ENCODE measurements at regions not wholly inside any gene's neighbourhood (a gene's known extent, or its start where the extent isn't known, plus 50 kb on each side); places are given as distances from the start of the nearest gene placed in this dataset.

DNA sequence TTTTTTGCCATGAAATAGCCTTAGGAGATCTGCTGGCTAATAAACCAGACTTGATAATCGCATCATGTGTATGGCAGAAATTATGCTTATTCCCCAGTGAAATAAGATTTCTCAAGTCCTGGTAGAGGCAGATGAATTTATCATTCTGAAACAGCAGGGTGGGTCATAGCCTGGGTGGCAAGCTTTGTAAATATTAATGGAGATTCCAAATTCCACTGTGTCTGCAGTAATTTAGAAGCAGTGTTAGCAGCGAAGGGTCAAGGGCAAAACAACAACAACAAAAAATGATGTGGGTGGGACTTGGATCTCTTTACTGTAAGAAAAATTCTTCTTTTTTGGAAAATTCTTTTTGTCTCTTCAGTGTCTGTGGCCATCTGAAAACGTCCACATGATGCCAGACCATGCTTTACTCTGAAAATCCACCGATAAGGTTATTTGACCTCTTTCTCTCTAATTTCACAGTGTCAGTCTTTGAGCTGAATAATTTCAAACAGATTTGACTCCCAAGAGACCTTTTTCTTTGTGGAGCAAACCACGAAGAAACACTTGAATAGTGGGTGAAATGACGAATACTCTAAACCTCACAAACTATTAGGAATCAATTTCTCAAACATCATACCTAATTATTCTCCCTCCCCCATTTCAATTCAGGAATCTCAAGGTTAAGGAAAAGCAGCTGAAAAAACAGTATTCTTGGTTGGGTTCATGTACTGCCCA is 106.0 kb upstream of the RPS23 start:
- no peak for DNase-seq

- no peak for DNase-seq
Observed at GRCh38 chr5:82381591-82381990, 103.4 kb upstream of the RPS23 start.

GRCh38 chr5:82376307-82376706 is 98.2 kb upstream of the RPS23 start:
- DNase-seq: no peak

- no peak for DNase-seq
Observed at GRCh38 chr5:82375488-82376244, 97.5 kb upstream of the RPS23 start.

- no peak for DNase-seq
Observed at GRCh38 chr5:82374637-82375036, 96.5 kb upstream of the RPS23 start.

DNA sequence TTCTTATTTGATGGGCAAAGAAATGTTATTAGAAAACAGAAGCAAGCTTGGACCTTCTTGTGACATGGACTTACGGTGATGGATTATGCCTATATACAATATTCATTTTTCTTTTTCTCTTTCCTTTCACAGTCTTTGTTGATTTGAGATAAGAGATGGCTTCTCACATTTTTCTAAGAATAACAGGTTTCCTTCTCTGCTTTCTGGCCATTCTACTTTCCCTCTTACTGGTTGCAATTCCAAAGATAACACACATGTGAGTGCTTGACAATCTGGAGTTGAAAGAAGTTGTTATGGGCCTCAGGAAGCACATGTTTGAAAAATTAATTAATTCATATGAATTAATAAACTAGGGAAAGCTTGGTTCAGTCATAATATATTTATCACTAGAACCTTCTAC is 89.8 kb upstream of the RPS23 start:
- DNase-seq: no peak

DNA sequence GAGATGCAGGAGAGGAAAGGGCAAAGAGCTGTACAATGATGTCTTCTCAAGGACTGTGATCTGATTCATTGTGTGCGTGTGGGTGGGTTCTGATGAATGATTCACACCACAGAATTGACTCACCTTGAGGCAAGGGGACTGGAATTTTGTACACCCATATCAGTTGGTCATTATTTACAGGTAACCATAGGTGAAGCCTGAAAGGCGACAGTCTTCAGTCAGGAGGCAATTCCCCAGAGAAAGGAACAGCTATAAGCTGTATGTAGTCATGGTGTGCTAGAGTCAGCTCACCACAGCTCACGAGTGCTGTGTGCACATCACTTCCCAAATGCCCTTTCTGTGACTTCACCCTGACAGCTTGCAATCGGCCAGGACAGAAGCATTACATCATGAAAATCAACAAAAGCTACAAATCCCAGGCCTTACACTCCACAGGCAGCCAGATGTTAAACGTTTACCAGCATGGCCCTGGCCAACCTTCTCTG is 87.6 kb upstream of the RPS23 start:
- DNase-seq: no peak

GRCh38 chr5:82365026-82365425 is 86.9 kb upstream of the RPS23 start:
- DNase-seq: no peak

GRCh38 chr5:82364497-82364896 is 86.3 kb upstream of the RPS23 start:
- peak; percentile 36 for DNase-seq

DNA sequence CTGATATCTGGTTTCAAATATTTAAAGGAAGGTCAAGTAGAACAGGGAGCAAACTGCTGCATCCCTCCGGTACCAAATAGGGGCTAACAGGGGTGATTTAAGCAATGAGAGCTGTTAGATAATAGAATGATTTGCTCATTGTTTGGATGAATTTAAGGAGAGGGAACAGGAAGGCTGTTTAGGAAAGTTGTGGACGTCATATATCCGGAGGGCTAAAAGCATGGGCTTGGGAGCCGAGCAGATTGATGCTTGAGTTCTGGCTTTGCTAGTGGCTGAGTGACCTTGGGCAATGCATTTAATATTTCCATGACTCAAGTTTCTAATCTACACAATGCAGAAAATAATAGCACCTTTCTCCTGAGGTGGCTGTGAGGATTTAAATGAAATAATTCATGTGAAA is 85.4 kb upstream of the RPS23 start:
- no peak for DNase-seq

GRCh38 chr5:82362636-82363035 is 84.5 kb upstream of the RPS23 start:
- DNase-seq: no peak

DNA sequence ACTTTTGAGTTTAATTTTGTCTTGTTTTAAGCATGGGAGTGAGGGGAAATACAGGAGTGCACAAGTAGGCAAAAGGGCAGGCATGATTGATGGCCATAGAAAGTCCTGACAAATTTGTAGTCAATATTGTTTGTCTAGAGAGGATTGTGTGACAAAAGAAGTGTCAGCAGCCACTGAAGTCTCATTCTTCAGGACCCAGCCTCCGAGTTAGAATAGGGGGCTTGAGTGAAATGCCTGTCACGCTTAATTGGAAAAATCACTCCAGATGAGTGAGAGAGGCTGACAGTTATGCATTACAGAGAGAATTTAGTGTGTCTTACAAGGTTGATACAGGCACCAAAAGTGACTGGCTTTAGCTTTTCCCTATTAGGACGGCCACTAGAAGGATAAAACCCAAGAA is 81.9 kb upstream of the RPS23 start:
- no peak for DNase-seq

GRCh38 chr5:82359272-82359671 is 81.1 kb upstream of the RPS23 start:
- no peak for DNase-seq

GRCh38 chr5:82358457-82358856 is 80.3 kb upstream of the RPS23 start:
- DNase-seq: no peak

GRCh38 chr5:82356808-82357671 is 78.9 kb upstream of the RPS23 start:
- no peak for DNase-seq

DNA sequence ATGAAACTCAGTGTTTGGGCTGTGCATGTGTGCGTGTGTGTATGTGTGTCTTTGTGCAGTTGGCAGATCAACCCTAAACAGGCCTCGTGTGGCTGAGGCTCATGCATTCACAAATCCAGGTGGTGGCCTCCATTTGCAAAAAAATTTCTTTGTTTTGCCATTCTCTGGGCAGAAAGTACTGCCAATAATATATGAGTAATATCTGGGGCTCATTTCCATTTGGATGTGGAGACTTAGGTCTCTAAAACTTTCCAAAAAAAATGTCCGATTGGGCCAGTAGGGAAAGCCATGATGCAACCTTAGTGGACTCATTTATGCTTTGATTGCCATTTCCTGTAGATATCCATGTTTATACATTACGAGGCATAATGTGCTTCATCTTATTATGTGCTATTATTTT is 77.9 kb upstream of the RPS23 start:
- DNase-seq: no peak

DNA sequence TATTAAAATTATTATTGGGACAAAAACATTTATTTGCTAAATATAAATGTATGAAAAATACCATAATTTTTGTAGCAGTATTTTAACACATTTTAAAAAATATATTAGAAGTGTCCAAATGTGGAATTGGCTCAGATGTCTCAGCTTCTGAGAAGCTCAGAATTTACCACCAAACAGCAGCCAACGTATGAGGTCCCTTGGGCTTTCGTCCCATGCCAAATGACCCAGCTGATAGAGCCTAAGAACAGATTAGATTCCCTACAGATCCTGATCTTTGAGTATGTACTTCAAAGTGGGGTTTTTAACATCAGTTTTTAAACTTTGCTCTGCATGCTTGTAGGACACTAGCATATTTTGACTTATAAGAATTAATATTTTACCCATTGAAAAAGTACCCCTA is 77.3 kb upstream of the RPS23 start:
- DNase-seq: no peak

DNA sequence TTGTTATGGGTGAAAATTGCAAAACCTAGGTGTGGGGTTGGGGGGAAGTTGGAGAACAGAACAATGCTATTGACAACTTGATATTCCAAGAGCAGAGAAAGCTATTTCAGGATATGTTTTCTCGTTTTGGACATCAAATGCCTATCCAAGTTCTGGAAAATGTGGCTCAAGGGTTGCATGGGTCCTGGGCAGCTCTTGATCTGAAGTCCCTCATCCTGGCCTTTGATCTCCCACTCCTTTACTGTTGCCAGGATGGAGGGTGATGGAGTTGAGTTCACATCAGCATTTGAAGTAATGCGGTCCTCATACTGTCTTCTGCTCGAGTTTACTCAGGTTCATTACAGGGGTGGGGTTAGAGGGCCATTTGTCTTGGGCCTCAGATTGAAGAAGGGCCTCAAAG is 76.9 kb upstream of the RPS23 start:
- no peak for DNase-seq

DNA sequence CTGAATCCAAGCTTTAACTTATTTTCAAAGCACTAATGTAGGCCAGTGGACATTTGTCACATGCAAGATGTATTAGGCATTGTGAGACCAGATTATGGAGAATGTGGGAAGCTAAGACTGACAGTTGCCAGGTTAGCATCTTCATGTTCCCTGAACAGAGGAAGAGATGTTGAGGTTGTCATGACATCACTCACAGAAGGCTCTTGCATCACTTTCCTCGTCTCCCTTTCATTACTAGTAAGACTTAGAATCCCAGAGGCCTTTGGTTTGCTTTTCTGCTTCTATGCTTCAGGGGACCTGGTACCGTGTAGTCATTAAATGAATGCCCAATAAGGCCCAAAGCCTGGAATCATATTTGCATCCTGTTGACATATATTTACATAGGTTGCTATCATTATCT is 76.4 kb upstream of the RPS23 start:
- DNase-seq: no peak

DNA sequence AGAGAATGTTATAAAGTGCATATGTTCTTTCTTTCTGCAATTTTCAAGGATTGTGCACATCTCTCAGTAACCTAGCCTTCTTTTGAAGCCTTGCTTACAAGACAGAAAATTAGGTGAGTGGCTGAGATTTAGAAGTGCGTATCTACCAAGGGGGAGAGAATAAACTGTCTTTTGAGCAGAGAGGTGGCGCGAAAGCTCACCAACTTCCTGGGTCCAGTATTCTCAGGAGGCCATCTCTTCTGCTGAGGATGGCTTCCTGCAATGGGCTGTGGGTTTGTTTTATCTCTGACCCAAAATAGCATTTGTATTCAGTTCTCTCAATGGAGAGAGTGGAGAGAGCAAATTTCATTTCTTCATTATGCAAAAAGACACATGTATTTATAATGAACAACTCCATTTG is 75.4 kb upstream of the RPS23 start:
- DNase-seq: no peak

GRCh38 chr5:82352146-82352791 is 74.1 kb upstream of the RPS23 start:
- DNase-seq: no peak

DNA sequence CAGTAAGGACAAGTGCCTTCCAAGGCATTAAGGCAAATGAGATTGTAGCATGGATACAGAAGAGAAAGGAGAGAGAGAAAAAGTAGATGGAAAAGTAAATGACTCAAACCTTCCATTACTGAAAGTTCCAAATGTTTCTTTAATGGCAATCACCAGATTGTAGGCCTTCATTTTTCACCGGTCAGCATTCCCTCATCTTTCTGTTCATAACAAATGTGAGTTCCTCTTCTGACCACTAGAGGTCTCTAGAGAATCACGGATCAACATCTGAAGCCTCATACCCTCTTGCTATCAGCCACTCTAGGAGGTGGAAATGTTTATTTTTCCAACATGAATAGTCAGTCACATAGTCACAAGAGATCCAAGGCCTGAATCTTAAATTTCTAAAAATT is 73.6 kb upstream of the RPS23 start:
- peak; percentile 19 for DNase-seq

- DNase-seq: no peak
Observed at GRCh38 chr5:82351297-82351696, 73.1 kb upstream of the RPS23 start.
